ENCODE measurements at regions not wholly inside any gene's neighbourhood (a gene's known extent, or its start where the extent isn't known, plus 50 kb on each side); places are given as distances from the start of the nearest gene placed in this dataset.
A peak's percentile ranks its signal among the peaks of the same experiment; 100 is the strongest.
"Not testable (repeated sequence)": the region's sequence is repeated elsewhere in the genome, so short reads cannot be mapped to it uniquely, and the experiment has no call there.

GRCh38 chr3:5758699-5759098, 571.2 kb downstream of the EDEM1 start:
- DNase-seq = no peak

- DNase-seq = no peak
Observed at GRCh38 chr3:5762506-5762905, 575.0 kb downstream of the EDEM1 start.

- no peak for DNase-seq
Observed at GRCh38 chr3:5766848-5767247, 579.3 kb downstream of the EDEM1 start.

GRCh38 chr3:5767304-5767703, 579.8 kb downstream of the EDEM1 start:
- DNase-seq = no peak

- DNase-seq = no peak
Observed at GRCh38 chr3:5768281-5768945, 580.9 kb downstream of the EDEM1 start.

- DNase-seq = no peak
Observed at GRCh38 chr3:5769825-5770224, 582.3 kb downstream of the EDEM1 start.

- no peak for DNase-seq
Observed at GRCh38 chr3:5774337-5774736, 586.8 kb downstream of the EDEM1 start.

- not testable (repeated sequence) for DNase-seq
Observed at GRCh38 chr3:5775100-5775499, 587.6 kb downstream of the EDEM1 start.

GRCh38 chr3:5784690-5785089, 597.2 kb downstream of the EDEM1 start:
- no peak for DNase-seq

GRCh38 chr3:5787861-5788488, 600.5 kb downstream of the EDEM1 start:
- peak; percentile 15 for DNase-seq

DNA sequence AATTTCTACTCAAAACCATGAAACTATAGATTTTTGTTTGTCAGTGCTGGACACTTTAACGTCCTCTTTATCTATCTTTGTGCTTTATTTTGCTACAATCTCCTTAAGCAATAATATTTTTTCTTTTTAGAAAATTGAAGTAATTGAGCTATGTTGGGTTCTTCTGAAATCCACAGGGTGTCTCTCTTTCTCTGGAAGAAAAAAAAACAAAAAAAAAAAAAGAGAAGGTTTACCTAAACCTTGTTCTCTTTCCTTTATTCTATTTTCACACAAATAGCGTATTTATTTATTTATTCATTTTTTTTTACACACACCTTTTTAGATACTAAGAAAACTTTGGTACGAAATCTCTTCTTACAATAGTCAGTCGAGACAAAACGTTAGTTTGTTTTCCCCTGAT, 601.0 kb downstream of the EDEM1 start:
- DNase-seq = no peak

GRCh38 chr3:5791558-5791957, 604.1 kb downstream of the EDEM1 start:
- DNase-seq = peak; percentile 60

GRCh38 chr3:5796541-5796940, 609.0 kb downstream of the EDEM1 start:
- DNase-seq = no peak

- peak; percentile 4 for DNase-seq
Observed at GRCh38 chr3:5798809-5799208, 611.3 kb downstream of the EDEM1 start.

DNA sequence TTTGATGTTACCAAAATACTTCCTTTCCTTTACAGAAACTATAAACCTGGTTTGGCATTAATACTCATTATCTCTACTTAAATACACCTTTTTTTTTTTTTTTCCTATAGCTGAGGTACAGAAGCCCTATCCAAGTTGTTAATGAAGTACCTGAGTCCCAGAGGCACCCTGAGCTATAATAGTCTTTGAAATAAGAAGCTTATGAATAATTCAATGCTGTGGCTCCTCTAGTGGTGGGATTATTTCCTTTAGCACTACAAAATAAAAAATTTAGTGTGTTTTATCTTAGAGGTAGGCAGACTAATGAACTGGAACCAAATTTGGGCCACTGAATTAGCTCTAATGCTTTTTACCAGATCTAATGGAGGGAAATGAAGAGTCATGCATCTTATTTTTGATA, 611.9 kb downstream of the EDEM1 start:
- no peak for DNase-seq

GRCh38 chr3:5800965-5801364, 613.5 kb downstream of the EDEM1 start:
- DNase-seq = no peak

GRCh38 chr3:5806192-5806591, 618.7 kb downstream of the EDEM1 start:
- no peak for DNase-seq

DNA sequence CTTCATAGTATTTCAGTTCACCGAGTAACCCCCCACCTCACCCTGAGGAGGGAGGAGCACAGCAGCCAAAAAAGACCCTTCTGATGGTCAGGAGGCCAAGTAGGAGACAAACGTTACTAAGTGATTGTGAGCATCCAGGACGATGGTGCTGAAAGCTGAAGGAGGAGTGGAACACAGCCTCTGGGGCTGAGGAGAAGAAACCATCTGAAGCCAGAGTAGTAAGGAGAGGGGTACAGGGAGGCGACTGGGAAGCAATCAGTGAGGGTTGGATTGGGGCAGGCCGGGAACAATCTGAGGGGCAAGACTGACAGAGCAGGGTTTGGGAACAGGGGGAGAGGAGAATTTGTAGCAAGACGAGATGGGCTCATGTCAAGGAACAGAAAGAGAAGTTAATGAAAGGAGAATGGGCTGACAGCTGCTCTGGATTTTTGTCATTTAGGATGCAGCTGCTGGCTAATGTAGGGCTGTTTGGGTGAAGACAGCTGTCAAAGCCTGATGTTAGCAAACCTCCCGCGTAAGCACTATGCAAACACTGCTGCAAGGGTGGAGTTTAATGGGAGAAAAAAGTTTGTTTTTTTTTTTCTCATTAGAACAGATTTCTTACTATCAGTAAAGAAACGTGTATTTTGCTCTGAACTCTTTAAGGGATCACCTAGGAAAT, 622.2 kb downstream of the EDEM1 start:
- no peak for DNase-seq

GRCh38 chr3:5811016-5811415, 623.5 kb downstream of the EDEM1 start:
- no peak for DNase-seq

- no peak for DNase-seq
Observed at GRCh38 chr3:5813521-5813920, 626.0 kb downstream of the EDEM1 start.

DNA sequence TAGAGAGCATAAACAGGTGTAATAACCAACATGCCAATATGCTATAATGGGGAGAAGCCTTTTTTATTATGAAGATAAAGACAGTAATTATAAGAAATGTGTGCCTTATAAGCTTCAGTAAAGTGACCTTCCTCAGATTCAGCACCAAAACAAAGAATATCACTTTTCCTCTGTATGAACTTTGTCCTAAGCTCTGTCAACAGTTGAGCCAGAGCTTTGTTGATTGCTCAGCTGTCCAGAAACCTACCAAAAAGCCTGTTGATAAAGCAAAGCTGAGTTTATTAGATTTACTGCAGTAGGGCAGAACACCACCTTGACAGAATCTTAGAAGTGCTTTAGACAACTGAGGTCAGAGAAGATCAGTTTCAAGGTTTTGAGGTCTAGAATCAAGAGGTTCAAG, 635.3 kb downstream of the EDEM1 start:
- DNase-seq = no peak

GRCh38 chr3:5826467-5826866, 639.0 kb downstream of the EDEM1 start:
- no peak for DNase-seq

GRCh38 chr3:5828251-5828650, 640.7 kb downstream of the EDEM1 start:
- DNase-seq = no peak

- DNase-seq = peak; percentile 18
Observed at GRCh38 chr3:5840056-5840455, 652.5 kb downstream of the EDEM1 start.
